ENCODE measurements at regions not wholly inside any gene's neighbourhood (a gene's known extent, or its start where the extent isn't known, plus 50 kb on each side); places are given as distances from the start of the nearest gene placed in this dataset.

DNA sequence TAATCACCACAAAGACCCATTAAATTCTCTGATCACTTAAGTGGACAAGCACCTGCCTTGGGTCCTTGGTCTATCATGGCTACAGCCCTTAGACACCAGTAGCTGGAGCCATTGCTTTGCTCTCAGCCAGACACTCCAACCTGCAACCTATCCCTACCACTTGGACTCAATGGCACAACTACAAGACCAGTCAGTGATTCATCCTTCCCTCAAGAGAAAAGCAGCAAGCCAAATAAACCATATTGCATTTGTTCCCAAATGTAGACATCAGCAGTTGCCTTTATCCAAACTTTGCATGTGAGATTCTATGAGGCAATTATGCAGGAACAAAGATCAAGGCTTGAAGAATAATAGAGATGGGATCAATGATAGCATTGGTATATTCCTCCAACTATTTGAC lies 263.4 kb downstream of the HHIPL2 start:
- TF ChIP-seq EP300 (IDR thresholded peaks at IDR 0.05; ENCODE audit: low read depth): no peak
- TF ChIP-seq, protein P1, sequence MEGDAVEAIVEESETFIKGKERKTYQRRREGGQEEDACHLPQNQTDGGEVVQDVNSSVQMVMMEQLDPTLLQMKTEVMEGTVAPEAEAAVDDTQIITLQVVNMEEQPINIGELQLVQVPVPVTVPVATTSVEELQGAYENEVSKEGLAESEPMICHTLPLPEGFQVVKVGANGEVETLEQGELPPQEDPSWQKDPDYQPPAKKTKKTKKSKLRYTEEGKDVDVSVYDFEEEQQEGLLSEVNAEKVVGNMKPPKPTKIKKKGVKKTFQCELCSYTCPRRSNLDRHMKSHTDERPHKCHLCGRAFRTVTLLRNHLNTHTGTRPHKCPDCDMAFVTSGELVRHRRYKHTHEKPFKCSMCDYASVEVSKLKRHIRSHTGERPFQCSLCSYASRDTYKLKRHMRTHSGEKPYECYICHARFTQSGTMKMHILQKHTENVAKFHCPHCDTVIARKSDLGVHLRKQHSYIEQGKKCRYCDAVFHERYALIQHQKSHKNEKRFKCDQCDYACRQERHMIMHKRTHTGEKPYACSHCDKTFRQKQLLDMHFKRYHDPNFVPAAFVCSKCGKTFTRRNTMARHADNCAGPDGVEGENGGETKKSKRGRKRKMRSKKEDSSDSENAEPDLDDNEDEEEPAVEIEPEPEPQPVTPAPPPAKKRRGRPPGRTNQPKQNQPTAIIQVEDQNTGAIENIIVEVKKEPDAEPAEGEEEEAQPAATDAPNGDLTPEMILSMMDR (IDR thresholded peaks at IDR 0.05): no peak
- TF ChIP-seq POLR2AphosphoS5 (IDR thresholded peaks at IDR 0.05): no peak
- TF ChIP-seq POLR2A (IDR thresholded peaks at IDR 0.05): no peak
- H3K27ac ChIP-seq: no peak overlapping the region
- no peak for DNase-seq
- H3K27me3 ChIP-seq: no peaks in the 10 kb centered on the region
- in situ Hi-C loops (cut with MboI; ENCODE audit: low pct_ligation_motif_present in 1 of 4, low pct_unique_long_range_greater_than_20kb in 1 of 4, low sequenced_read_pairs in 3 of 4) (no loop called here), intact Hi-C loops (cut with DNase I; ENCODE audit: low total_unique reads) (no loop called here)
- H3K4me1 ChIP-seq: peaks cover 0 to 8% (median 0%) of the 10 kb centered on the region in 4 donors
- H3K36me3 ChIP-seq: no peaks in the 10 kb centered on the region
- H3K4me3 ChIP-seq: no peak overlapping the region
- H3K9me3 ChIP-seq: no peaks in the 10 kb centered on the region

DNA sequence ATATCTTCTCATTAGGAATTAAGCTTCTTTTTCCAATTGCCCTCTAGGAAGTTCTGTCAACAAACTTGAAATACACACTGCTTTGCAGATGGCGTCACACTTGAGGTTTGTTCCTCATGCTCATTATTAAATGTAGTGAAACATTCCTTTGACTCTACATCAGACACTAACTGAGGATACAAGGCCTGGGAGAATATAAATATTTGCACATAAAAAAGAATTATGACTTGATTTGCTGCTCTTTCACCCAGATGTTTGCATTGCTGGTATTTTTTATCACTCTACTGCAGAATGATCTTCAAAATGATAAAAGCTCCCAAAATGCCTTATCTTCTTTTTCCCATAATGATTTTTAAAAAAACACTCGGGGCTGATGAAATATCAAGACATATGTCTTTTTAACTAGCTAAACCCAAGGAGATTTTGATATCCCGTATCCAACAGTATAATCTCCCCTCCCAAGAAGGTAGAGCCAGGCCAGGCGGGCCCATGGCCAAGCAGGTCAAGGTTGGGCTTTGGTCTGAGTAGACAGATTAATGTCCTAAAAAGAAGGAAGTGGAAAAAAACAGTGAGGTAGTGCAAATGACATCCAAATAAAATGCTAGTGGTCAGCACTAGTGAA lies 264.6 kb downstream of the HHIPL2 start:
- no peak for DNase-seq
- TF ChIP-seq POLR2AphosphoS5 (IDR thresholded peaks at IDR 0.05): peak in 1 of 3 donors; percentile 6
- TF ChIP-seq POLR2A (IDR thresholded peaks at IDR 0.05): no peak
- WGBS, 2 donors (ENCODE audit: low coverage in 1 of 2): 37 to 38% methylated on average over 4 of the region's 4 CpGs
- intact Hi-C loops (cut with DNase I; ENCODE audit: low total_unique reads): no loop called here
- in situ Hi-C loops (cut with MboI; ENCODE audit: low pct_ligation_motif_present in 1 of 4, low pct_unique_long_range_greater_than_20kb in 1 of 4, low sequenced_read_pairs in 3 of 4): no loop called here
- peak overlapping the region in 2 of 4 donors; percentile 13 to 23 for H3K27ac ChIP-seq
- no peaks in the 10 kb centered on the region for H3K27me3 ChIP-seq
- no peak overlapping the region for H3K4me3 ChIP-seq
- no peaks in the 10 kb centered on the region for H3K36me3 ChIP-seq
- peaks cover 0 to 8% (median 0%) of the 10 kb centered on the region in 4 donors for H3K4me1 ChIP-seq
- no peaks in the 10 kb centered on the region for H3K9me3 ChIP-seq

DNA sequence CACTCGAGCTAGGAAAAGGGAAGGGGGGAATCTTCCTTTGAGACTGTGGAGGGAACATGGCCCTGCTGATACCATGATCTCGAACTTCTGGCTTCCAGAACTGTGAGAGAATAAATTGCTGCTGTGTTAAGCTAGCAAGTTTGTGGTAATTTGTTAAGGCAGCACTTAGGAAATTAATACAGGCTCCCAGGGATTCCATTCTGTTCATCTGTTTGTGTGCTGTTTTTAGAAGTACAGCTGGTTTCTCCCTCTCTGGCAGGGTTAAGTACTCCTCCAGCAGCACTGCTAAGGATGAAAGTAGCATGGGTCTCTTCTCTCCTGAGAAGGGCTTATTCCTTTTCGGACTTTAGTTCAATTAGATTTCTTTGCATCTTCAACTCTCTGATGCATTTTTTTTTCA lies 268.3 kb downstream of the HHIPL2 start:
- intact Hi-C loops (cut with DNase I; ENCODE audit: low total_unique reads): no loop called here
- H3K27me3 ChIP-seq: no peaks in the 10 kb centered on the region
- H3K9me3 ChIP-seq: no peaks in the 10 kb centered on the region
- H3K4me1 ChIP-seq: peaks cover 0 to 8% (median 0%) of the 10 kb centered on the region in 4 donors
- TF ChIP-seq POLR2AphosphoS5 (IDR thresholded peaks at IDR 0.05) (no peak), POLR2A (IDR thresholded peaks at IDR 0.05) (no peak), EP300 (IDR thresholded peaks at IDR 0.05; ENCODE audit: low read depth) (no peak)
- TF ChIP-seq, protein P1 (IDR thresholded peaks at IDR 0.05): no peak
- DNase-seq: no peak
- no peaks in the 10 kb centered on the region for H3K36me3 ChIP-seq
- WGBS, 2 donors (ENCODE audit: low coverage in 1 of 2): 36 to 58% methylated on average over 3 of the region's 3 CpGs
- no peak overlapping the region for H3K27ac ChIP-seq
- no peak overlapping the region for H3K4me3 ChIP-seq
- in situ Hi-C loops (cut with MboI; ENCODE audit: low pct_ligation_motif_present in 1 of 4, low pct_unique_long_range_greater_than_20kb in 1 of 4, low sequenced_read_pairs in 3 of 4): no loop called here

DNA sequence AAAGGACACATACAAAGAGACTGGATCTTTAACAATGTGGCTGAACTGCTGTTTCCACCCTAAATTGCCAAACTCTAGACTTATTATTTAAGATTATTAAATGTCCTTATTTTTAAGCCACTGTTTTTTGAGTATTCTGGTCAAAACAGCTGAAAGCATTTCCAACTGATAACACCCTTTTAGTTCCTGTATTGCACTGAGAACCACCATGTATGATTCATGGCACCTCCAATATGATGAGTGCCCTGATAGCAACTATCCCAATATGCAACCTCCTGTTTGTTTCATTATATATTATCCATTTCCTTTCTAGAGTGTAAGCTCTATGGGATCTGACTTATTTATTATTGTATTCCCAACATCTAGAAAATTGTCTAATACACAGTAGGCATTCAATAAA lies 269.4 kb downstream of the HHIPL2 start:
- in situ Hi-C loops (cut with MboI; ENCODE audit: low pct_ligation_motif_present in 1 of 4, low pct_unique_long_range_greater_than_20kb in 1 of 4, low sequenced_read_pairs in 3 of 4) (no loop called here), intact Hi-C loops (cut with DNase I; ENCODE audit: low total_unique reads) (no loop called here)
- TF ChIP-seq, protein P1 (IDR thresholded peaks at IDR 0.05): no peak
- TF ChIP-seq POLR2AphosphoS5 (IDR thresholded peaks at IDR 0.05) (no peak), POLR2A (IDR thresholded peaks at IDR 0.05) (no peak), EP300 (IDR thresholded peaks at IDR 0.05; ENCODE audit: low read depth) (no peak)
- no peak for DNase-seq
- H3K27me3 ChIP-seq: no peaks in the 10 kb centered on the region
- H3K36me3 ChIP-seq: no peaks in the 10 kb centered on the region
- H3K4me3 ChIP-seq: no peak overlapping the region
- H3K4me1 ChIP-seq: peaks cover 0 to 5% (median 0%) of the 10 kb centered on the region in 4 donors
- H3K9me3 ChIP-seq: no peaks in the 10 kb centered on the region
- no peak overlapping the region for H3K27ac ChIP-seq
